ENCODE measurements at regions not wholly inside any gene's neighbourhood (a gene's known extent, or its start where the extent isn't known, plus 50 kb on each side); places are given as distances from the start of the nearest gene placed in this dataset.

- TF ChIP-seq, protein P1, sequence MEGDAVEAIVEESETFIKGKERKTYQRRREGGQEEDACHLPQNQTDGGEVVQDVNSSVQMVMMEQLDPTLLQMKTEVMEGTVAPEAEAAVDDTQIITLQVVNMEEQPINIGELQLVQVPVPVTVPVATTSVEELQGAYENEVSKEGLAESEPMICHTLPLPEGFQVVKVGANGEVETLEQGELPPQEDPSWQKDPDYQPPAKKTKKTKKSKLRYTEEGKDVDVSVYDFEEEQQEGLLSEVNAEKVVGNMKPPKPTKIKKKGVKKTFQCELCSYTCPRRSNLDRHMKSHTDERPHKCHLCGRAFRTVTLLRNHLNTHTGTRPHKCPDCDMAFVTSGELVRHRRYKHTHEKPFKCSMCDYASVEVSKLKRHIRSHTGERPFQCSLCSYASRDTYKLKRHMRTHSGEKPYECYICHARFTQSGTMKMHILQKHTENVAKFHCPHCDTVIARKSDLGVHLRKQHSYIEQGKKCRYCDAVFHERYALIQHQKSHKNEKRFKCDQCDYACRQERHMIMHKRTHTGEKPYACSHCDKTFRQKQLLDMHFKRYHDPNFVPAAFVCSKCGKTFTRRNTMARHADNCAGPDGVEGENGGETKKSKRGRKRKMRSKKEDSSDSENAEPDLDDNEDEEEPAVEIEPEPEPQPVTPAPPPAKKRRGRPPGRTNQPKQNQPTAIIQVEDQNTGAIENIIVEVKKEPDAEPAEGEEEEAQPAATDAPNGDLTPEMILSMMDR (IDR thresholded peaks at IDR 0.05; ENCODE audit: insufficient read depth, low read length): no peak
- TF ChIP-seq, protein P2, sequence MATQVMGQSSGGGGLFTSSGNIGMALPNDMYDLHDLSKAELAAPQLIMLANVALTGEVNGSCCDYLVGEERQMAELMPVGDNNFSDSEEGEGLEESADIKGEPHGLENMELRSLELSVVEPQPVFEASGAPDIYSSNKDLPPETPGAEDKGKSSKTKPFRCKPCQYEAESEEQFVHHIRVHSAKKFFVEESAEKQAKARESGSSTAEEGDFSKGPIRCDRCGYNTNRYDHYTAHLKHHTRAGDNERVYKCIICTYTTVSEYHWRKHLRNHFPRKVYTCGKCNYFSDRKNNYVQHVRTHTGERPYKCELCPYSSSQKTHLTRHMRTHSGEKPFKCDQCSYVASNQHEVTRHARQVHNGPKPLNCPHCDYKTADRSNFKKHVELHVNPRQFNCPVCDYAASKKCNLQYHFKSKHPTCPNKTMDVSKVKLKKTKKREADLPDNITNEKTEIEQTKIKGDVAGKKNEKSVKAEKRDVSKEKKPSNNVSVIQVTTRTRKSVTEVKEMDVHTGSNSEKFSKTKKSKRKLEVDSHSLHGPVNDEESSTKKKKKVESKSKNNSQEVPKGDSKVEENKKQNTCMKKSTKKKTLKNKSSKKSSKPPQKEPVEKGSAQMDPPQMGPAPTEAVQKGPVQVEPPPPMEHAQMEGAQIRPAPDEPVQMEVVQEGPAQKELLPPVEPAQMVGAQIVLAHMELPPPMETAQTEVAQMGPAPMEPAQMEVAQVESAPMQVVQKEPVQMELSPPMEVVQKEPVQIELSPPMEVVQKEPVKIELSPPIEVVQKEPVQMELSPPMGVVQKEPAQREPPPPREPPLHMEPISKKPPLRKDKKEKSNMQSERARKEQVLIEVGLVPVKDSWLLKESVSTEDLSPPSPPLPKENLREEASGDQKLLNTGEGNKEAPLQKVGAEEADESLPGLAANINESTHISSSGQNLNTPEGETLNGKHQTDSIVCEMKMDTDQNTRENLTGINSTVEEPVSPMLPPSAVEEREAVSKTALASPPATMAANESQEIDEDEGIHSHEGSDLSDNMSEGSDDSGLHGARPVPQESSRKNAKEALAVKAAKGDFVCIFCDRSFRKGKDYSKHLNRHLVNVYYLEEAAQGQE (IDR thresholded peaks at IDR 0.05; ENCODE audit: insufficient replicate concordance, low read depth): no peak
- no peak for TF ChIP-seq GABPA (IDR thresholded peaks at IDR 0.05; ENCODE audit: low read depth)
- TF ChIP-seq POLR2AphosphoS5 (IDR thresholded peaks at IDR 0.05; ENCODE audit: low read depth): no peak
- TF ChIP-seq SPI1 (IDR thresholded peaks at IDR 0.05; ENCODE audit: borderline replicate concordance, low read depth): no peak
- H3K27me3 ChIP-seq (ENCODE audit: insufficient read depth, poor library complexity, severe bottlenecking): no peaks in the 10 kb centered on the region
- no peak overlapping the region for H3K27ac ChIP-seq (replicated peaks)
- DNase-seq (ENCODE audit: low read depth in 1 of 2, low spot score in 1 of 2): no peak
- H3K4me3 ChIP-seq (replicated peaks; ENCODE audit: insufficient read depth, low read length): no peak overlapping the region
Measured at GRCh38 chr10:8246548-8246947, 192.1 kb downstream of the GATA3 start.

GRCh38 chr10:8247191-8247590 is 192.7 kb downstream of the GATA3 start:
- TF ChIP-seq, protein P1 (IDR thresholded peaks at IDR 0.05; ENCODE audit: insufficient read depth, low read length): no peak
- TF ChIP-seq, protein P2 (IDR thresholded peaks at IDR 0.05; ENCODE audit: insufficient replicate concordance, low read depth): no peak
- TF ChIP-seq SPI1 (IDR thresholded peaks at IDR 0.05; ENCODE audit: borderline replicate concordance, low read depth) (no peak), GABPA (IDR thresholded peaks at IDR 0.05; ENCODE audit: low read depth) (no peak), POLR2AphosphoS5 (IDR thresholded peaks at IDR 0.05; ENCODE audit: low read depth) (no peak)
- Histone ChIP-seq H3K27me3 (ENCODE audit: insufficient read depth, poor library complexity, severe bottlenecking) (no peaks in the 10 kb centered on the region), H3K4me3 (replicated peaks; ENCODE audit: insufficient read depth, low read length) (no peak overlapping the region), H3K27ac (replicated peaks) (no peak overlapping the region)
- DNase-seq (ENCODE audit: low read depth in 1 of 2, low spot score in 1 of 2): no peak

DNA sequence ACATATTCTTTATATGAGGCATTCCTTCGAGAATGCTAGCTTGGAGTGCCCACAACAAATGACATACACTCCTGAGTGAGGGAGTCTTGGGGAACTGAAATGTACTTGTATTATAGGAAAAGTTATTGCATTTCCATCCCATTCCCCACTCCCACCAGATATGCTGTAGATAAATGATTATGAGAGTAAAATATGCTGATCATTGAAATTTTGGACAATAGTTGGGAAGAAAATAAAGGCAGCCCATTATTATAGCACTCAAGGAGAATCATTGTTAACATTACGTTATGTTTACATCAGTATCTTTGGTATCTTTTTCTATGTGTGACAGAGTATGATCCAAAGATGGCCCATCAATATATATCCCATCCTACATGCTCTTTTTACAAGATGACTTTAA is 194.4 kb downstream of the GATA3 start:
- Histone ChIP-seq H3K4me3 (replicated peaks; ENCODE audit: insufficient read depth, low read length) (no peak overlapping the region), H3K27ac (replicated peaks) (no peak overlapping the region), H3K27me3 (ENCODE audit: insufficient read depth, poor library complexity, severe bottlenecking) (no peaks in the 10 kb centered on the region)
- DNase-seq (ENCODE audit: low read depth in 1 of 2, low spot score in 1 of 2): no peak
- TF ChIP-seq, protein P1 (IDR thresholded peaks at IDR 0.05; ENCODE audit: insufficient read depth, low read length): no peak
- TF ChIP-seq SPI1 (IDR thresholded peaks at IDR 0.05; ENCODE audit: borderline replicate concordance, low read depth) (no peak), POLR2AphosphoS5 (IDR thresholded peaks at IDR 0.05; ENCODE audit: low read depth) (no peak), GABPA (IDR thresholded peaks at IDR 0.05; ENCODE audit: low read depth) (no peak)
- TF ChIP-seq, protein P2 (IDR thresholded peaks at IDR 0.05; ENCODE audit: insufficient replicate concordance, low read depth): no peak

Measured in HL-60 (cell line).